K562 (cell line): ENCODE measurements at regions not wholly inside any gene's neighbourhood (a gene's known extent, or its start where the extent isn't known, plus 50 kb on each side); places are given as distances from the start of the nearest gene placed in this dataset.

Experiments used
- ATAC-seq: fragments of 200-7000 bp; cut with Tn5 transposase; 3 replicates; pipeline ENCODE4 v1.9.1; 2020; ENCODE audit warnings: moderate library complexity
- BruUV-seq: library from RNA; stranded (reverse); fragments of 400-500 nt; replicated peaks from 2 replicates; lab custom pipeline; 2021; lab: Mats Ljungman, UMichigan
- CTCF ChIA-PET: fragments of 300-600 bp; formaldehyde crosslinking; extraction: SDS; loops from one replicate; lab custom pipeline; 2021; ENCODE audit warnings: low intra/inter-chr PET ratio; lab: Yijun Ruan, JAX
- POLR2A ChIA-PET: fragments of 300-600, 350-650 bp; sonication (Branson Sonifier 250); formaldehyde crosslinking; extraction: SDS; loops from one replicate; lab custom pipeline; 2021; ENCODE audit warnings: antibody characterized with exemption, inconsistent platforms; lab: Yijun Ruan, JAX
- DNase-seq, 4 experiments: peaks; one replicate each; pipeline versions ENCODE4 v3.0.0 to v3.0.0-alpha.2; 2011 to 2018; ENCODE audit warnings: low spot score in 3 of 4, mixed read lengths in 3 of 4; ENCODE audit errors: extremely low read depth in 1 of 4
- FAIRE-seq: peaks from 2 replicates; lab custom pipeline; 2011; peaks lifted over from hg19 to GRCh38; lab: Jason Lieb, UNC
- H2AFZ ChIP-seq: 2 replicates; pipeline ENCODE4 v1.6.0; 2011; ENCODE audit warnings: low read depth, low read length, control low read depth, inconsistent platforms
- H3K27ac ChIP-seq: fragments of 200-600 bp; 3 replicates; pipeline ENCODE4 v1.8.0; 2011; ENCODE audit warnings: low read depth, mild to moderate bottlenecking, control low read depth, inconsistent platforms, low read length, moderate library complexity, mixed read lengths; ENCODE audit errors: extremely low read depth
- H3K27me3 ChIP-seq, 2 experiments: fragments of 300-600 bp in 1 of 2; 2 replicates in 1 of 2; 3 replicates in 1 of 2; pipeline versions ENCODE4 v1.6.0 to v1.8.0; 2011; ENCODE audit warnings: inconsistent platforms in 2 of 2, low read length in 2 of 2, mild to moderate bottlenecking in 1 of 2, mixed read lengths in 1 of 2, moderate library complexity in 1 of 2; ENCODE audit not compliant: control insufficient read depth in 2 of 2, insufficient read depth in 2 of 2
- H3K36me3 ChIP-seq: fragments of 300-600 bp; 3 replicates; pipeline ENCODE4 v1.8.0; 2011; ENCODE audit warnings: mild to moderate bottlenecking, low read length, inconsistent platforms; ENCODE audit not compliant: control insufficient read depth, insufficient read depth
- H3K4me1 ChIP-seq, 2 experiments: fragments of 200-600 bp in 1 of 2; replicated peaks in 1 of 2; 2 replicates in 1 of 2; 3 replicates in 1 of 2; pipeline versions ENCODE4 v1.5.1 to v1.8.0; 2011; ENCODE audit warnings: inconsistent platforms in 2 of 2, low read length in 2 of 2, mild to moderate bottlenecking in 1 of 2, mixed read lengths in 1 of 2, moderate library complexity in 1 of 2; ENCODE audit not compliant: control insufficient read depth in 2 of 2, insufficient read depth in 2 of 2
- H3K4me2 ChIP-seq: 2 replicates; pipeline ENCODE4 v1.6.1; 2011; ENCODE audit warnings: low read length, control low read depth, inconsistent platforms, mixed read lengths; ENCODE audit not compliant: insufficient read depth
- H3K4me3 ChIP-seq: fragments of 200-600 bp; sonication (generic), shearing (Covaris generic); 2 replicates; pipeline ENCODE4 v1.5.1; 2016; ENCODE audit warnings: control low read depth, inconsistent platforms
- H3K79me2 ChIP-seq: fragments of 200-600 bp; 3 replicates; pipeline ENCODE4 v1.8.0; 2011; ENCODE audit warnings: low read length, inconsistent platforms; ENCODE audit not compliant: control insufficient read depth, insufficient read depth
- H3K9ac ChIP-seq, 2 experiments: 2 replicates each; pipeline versions ENCODE4 v1.6.0 to v1.6.1; 2011; ENCODE audit warnings: low read depth in 2 of 2, low read length in 2 of 2, control low read depth in 1 of 2, inconsistent platforms in 1 of 2, mild to moderate bottlenecking in 1 of 2, mixed read lengths in 1 of 2; ENCODE audit not compliant: insufficient read depth in 1 of 2
- H3K9me1 ChIP-seq: one replicate; pipeline ENCODE4 v1.6.0; 2011; ENCODE audit warnings: inconsistent platforms, mild to moderate bottlenecking, low read length, moderate library complexity; ENCODE audit not compliant: control insufficient read depth, insufficient read depth
- H3K9me3 ChIP-seq: replicated peaks from 2 replicates; pipeline ENCODE4 v1.5.1; 2011; ENCODE audit warnings: low read depth, low read length, inconsistent platforms; ENCODE audit not compliant: control insufficient read depth, insufficient read depth
- H4K20me1 ChIP-seq: replicated peaks from 2 replicates; pipeline ENCODE4 v1.6.1; 2011; ENCODE audit warnings: low read length, inconsistent platforms, mixed read lengths; ENCODE audit not compliant: control insufficient read depth, insufficient read depth
- C11orf30 ChIP-seq: fragments of 450-650 bp; IDR thresholded peaks from 2 replicates; pipeline ENCODE4 v1.6.1; 2016; ENCODE audit warnings: low read depth, mild to moderate bottlenecking
- CREB5 ChIP-seq: fragments of 250-450 bp; sonication (Bioruptor Pico); IDR thresholded peaks from 2 replicates; pipeline ENCODE4 v1.5.0; 2020; ENCODE audit warnings: mild to moderate bottlenecking
- KDM1A ChIP-seq, 2 experiments: fragments of 450-650 bp; IDR thresholded peaks; 2 replicates each; pipeline ENCODE4 v1.6.1; 2016; ENCODE audit warnings: mild to moderate bottlenecking in 2 of 2
- SREBF2 ChIP-seq: sonication (generic); formaldehyde crosslinking; IDR thresholded peaks from 2 replicates; pipeline ENCODE4 v1.4.0; 2020; ENCODE audit warnings: mild to moderate bottlenecking, missing genetic modification reagents
- VEZF1 ChIP-seq: fragments of 200-800 bp; sonication (Bioruptor generic); IDR thresholded peaks from 2 replicates; pipeline ENCODE4 v1.6.1; 2017; ENCODE audit warnings: missing genetic modification characterization, missing compliant biosample characterization
- ZBTB49 ChIP-seq: sonication (generic); formaldehyde crosslinking; IDR thresholded peaks from 2 replicates; pipeline ENCODE4 v1.8.0; 2022; ENCODE audit warnings: missing genetic modification reagents, mild to moderate bottlenecking, borderline replicate concordance
- WGBS: fragments of 100-300 bp; shearing (Covaris generic); methylation state at CpG from one replicate; pipeline ENCODE4 v1.1.6; 2016; ENCODE audit warnings: low coverage, mixed read lengths; ENCODE audit not compliant: insufficient coverage; ENCODE audit errors: missing lambda C conversion rate; 5-methylcytosine and 5-hydroxymethylcytosine counted together
- in situ Hi-C: fragments of 300-500 bp; cut with MboI; formaldehyde crosslinking; loops from 4 replicates; pipeline ENCODE4 v1.15.0; 2018; ENCODE audit warnings: inconsistent platforms, mixed read lengths
- intact Hi-C: fragments of 100-400 bp; cut with micrococcal nuclease; formaldehyde crosslinking; loops from 2 replicates; pipeline ENCODE4 v1.14.2; 2022

- in situ Hi-C loops (no loop called here), intact Hi-C loops (no loop called here)
- WGBS = 2% methylated on average over 4 of the region's 4 CpGs
- Histone ChIP-seq H3K4me2 (no peak overlapping the region), H3K4me1 (no peaks in the 10 kb centered on the region), H3K9me1 (no peaks in the 10 kb centered on the region), H3K36me3 (no peaks in the 10 kb centered on the region), H2AFZ (no peak overlapping the region), H3K27ac (no peak overlapping the region), H3K79me2 (no peaks in the 10 kb centered on the region), H3K9me3 (no peaks in the 10 kb centered on the region), H3K4me3 (no peak overlapping the region), H3K27me3 (peaks cover 29 to 48% of the 10 kb centered on the region in 2 experiments), H4K20me1 (peaks cover 5% of the 10 kb centered on the region; the same call in 1 of the 2 replicates), H3K9ac (no peak overlapping the region)
- no peak for ATAC-seq
- FAIRE-seq = no peak
- BruUV-seq = no TSS peak
- ChIA-PET POLR2A (interaction anchor here (1.5 kb wide), 1 partner anchor 17 kb away, joined by 4 read pairs; no protein-coding TSS in a partner anchor), CTCF (no interaction called here)
- DNase-seq = no peak
- TF ChIP-seq SREBF2 (CRISPR knock-in tag) = no peak
- TF ChIP-seq KDM1A (IDR thresholded peaks at IDR 0.05) = no peak
- no peak for TF ChIP-seq CREB5 (CRISPR knock-in tag)
- no peak for TF ChIP-seq VEZF1 (CRISPR knock-in tag)
- no peak for TF ChIP-seq C11orf30
- no peak for TF ChIP-seq ZBTB49
These were observed 226.2 kb upstream of the KLF4 start for GRCh38 chr9:107715740-107716139.
